Loucy (cell line): ENCODE measurements at regions not wholly inside any gene's neighbourhood (a gene's known extent, or its start where the extent isn't known, plus 50 kb on each side); places are given as distances from the start of the nearest gene placed in this dataset.

Experiments
- H2AFZ ChIP-seq: fragments of 200-600 bp; sonication (generic); 2 replicates; pipeline ENCODE4 v1.6.0; 2016; ENCODE audit warnings: antibody characterized with exemption, mild to moderate bottlenecking, low read length, moderate library complexity
- H3F3A ChIP-seq: fragments of 200-600 bp; 2 replicates; pipeline ENCODE4 v1.6.0; 2016; ENCODE audit warnings: antibody characterized with exemption, low read depth, mild to moderate bottlenecking
- H3K27me3 ChIP-seq: fragments of 200-600 bp; sonication (generic); 2 replicates; pipeline ENCODE4 v1.6.1; 2014; ENCODE audit warnings: low read length, mild to moderate bottlenecking; ENCODE audit not compliant: insufficient read depth, poor library complexity, severe bottlenecking
- H3K36me3 ChIP-seq: fragments of 200-600 bp; sonication (generic); 2 replicates; pipeline ENCODE4 v1.6.1; 2016; ENCODE audit warnings: low read length; ENCODE audit not compliant: insufficient read depth
- H3K4me1 ChIP-seq: fragments of 200-600 bp; sonication (generic); 2 replicates; pipeline ENCODE4 v1.5.1; 2014; ENCODE audit warnings: low read length, mild to moderate bottlenecking; ENCODE audit not compliant: insufficient read depth, poor library complexity, severe bottlenecking
- H3K4me2 ChIP-seq: fragments of 200-600 bp; sonication (generic); 2 replicates; pipeline ENCODE4 v1.6.0; 2014; ENCODE audit warnings: antibody characterized with exemption, low read length, low read depth, mild to moderate bottlenecking; ENCODE audit not compliant: poor library complexity, severe bottlenecking
- H3K4me3 ChIP-seq: fragments of 200-600 bp; sonication (generic); 2 replicates; pipeline ENCODE4 v1.5.1; 2014; ENCODE audit warnings: low read length, mild to moderate bottlenecking, mixed read lengths; ENCODE audit not compliant: poor library complexity, severe bottlenecking
- H3K79me2 ChIP-seq: fragments of 200-600 bp; sonication (generic); 2 replicates; pipeline ENCODE4 v1.6.1; 2014; ENCODE audit warnings: low read length; ENCODE audit not compliant: insufficient read depth
- H3K9ac ChIP-seq: fragments of 200-600 bp; sonication (generic); 2 replicates; pipeline ENCODE4 v1.6.0; 2014; ENCODE audit warnings: mild to moderate bottlenecking, low read depth, low read length, moderate library complexity; ENCODE audit not compliant: poor library complexity, severe bottlenecking
- H3K9me2 ChIP-seq: fragments of 200-600 bp; sonication (generic); replicated peaks from 2 replicates; pipeline ENCODE4 v1.6.1; 2016; ENCODE audit warnings: low read depth, low read length, mixed read lengths
- H3K9me3 ChIP-seq: fragments of 200-600 bp; sonication (generic); 2 replicates; pipeline ENCODE4 v1.6.1; 2014; ENCODE audit warnings: mild to moderate bottlenecking, antibody characterized with exemption, low read length, low read depth; ENCODE audit not compliant: insufficient read depth
- H4K20me1 ChIP-seq: fragments of 200-600 bp; sonication (generic); 2 replicates; pipeline ENCODE4 v1.6.0; 2014; ENCODE audit warnings: antibody characterized with exemption, low read length, mild to moderate bottlenecking; ENCODE audit not compliant: insufficient read depth, poor library complexity, severe bottlenecking
- CTCF ChIP-seq: fragments of 200-600 bp; sonication (generic); conservative IDR thresholded peaks from 2 replicates; pipeline ENCODE4 v1.5.1; 2014; ENCODE audit warnings: mild to moderate bottlenecking, antibody characterized with exemption, low read length
- EZH2phosphoT487 ChIP-seq: fragments of 200-600 bp; IDR thresholded peaks from 2 replicates; pipeline ENCODE4 v1.6.1; 2018; ENCODE audit warnings: antibody characterized with exemption, mild to moderate bottlenecking, moderate library complexity, borderline replicate concordance

GRCh38 chr20:41998539-41999341 lies 380.6 kb upstream of the CHD6 start:
- H2AFZ ChIP-seq: no peak overlapping the region
- no peak for TF ChIP-seq EZH2phosphoT487
- TF ChIP-seq CTCF: no peak
- no peaks in the 10 kb centered on the region for H4K20me1 ChIP-seq
- no peaks in the 10 kb centered on the region for H3F3A ChIP-seq
- no peaks in the 10 kb centered on the region for H3K79me2 ChIP-seq
- H3K9me3 ChIP-seq: no peaks in the 10 kb centered on the region
- H3K9me2 ChIP-seq: no peaks in the 10 kb centered on the region
- H3K36me3 ChIP-seq: no peaks in the 10 kb centered on the region
- no peaks in the 10 kb centered on the region for H3K4me1 ChIP-seq
- H3K4me2 ChIP-seq: no peak overlapping the region
- H3K4me3 ChIP-seq: no peak overlapping the region
- no peak overlapping the region for H3K9ac ChIP-seq
- no peaks in the 10 kb centered on the region for H3K27me3 ChIP-seq

GRCh38 chr20:41996951-41997350 lies 378.8 kb upstream of the CHD6 start:
- H3K9ac ChIP-seq: no peak overlapping the region
- no peaks in the 10 kb centered on the region for H3K79me2 ChIP-seq
- no peaks in the 10 kb centered on the region for H3K36me3 ChIP-seq
- no peaks in the 10 kb centered on the region for H4K20me1 ChIP-seq
- H3K9me3 ChIP-seq: no peaks in the 10 kb centered on the region
- no peak for TF ChIP-seq EZH2phosphoT487
- TF ChIP-seq CTCF: no peak
- no peaks in the 10 kb centered on the region for H3F3A ChIP-seq
- H2AFZ ChIP-seq: no peak overlapping the region
- no peaks in the 10 kb centered on the region for H3K27me3 ChIP-seq
- H3K4me2 ChIP-seq: no peak overlapping the region
- H3K4me3 ChIP-seq: no peak overlapping the region
- H3K4me1 ChIP-seq: no peaks in the 10 kb centered on the region
- H3K9me2 ChIP-seq: no peaks in the 10 kb centered on the region

GRCh38 chr20:41992481-41992880 lies 374.3 kb upstream of the CHD6 start:
- no peaks in the 10 kb centered on the region for H3K4me1 ChIP-seq
- no peak overlapping the region for H3K9ac ChIP-seq
- no peaks in the 10 kb centered on the region for H3K9me3 ChIP-seq
- no peaks in the 10 kb centered on the region for H3K9me2 ChIP-seq
- H3K4me3 ChIP-seq: no peak overlapping the region
- TF ChIP-seq CTCF (no peak), EZH2phosphoT487 (no peak)
- H2AFZ ChIP-seq: no peak overlapping the region
- H3K79me2 ChIP-seq: no peaks in the 10 kb centered on the region
- H3F3A ChIP-seq: no peaks in the 10 kb centered on the region
- H3K36me3 ChIP-seq: no peaks in the 10 kb centered on the region
- no peaks in the 10 kb centered on the region for H3K27me3 ChIP-seq
- H4K20me1 ChIP-seq: no peaks in the 10 kb centered on the region
- H3K4me2 ChIP-seq: no peak overlapping the region
